Esophagus squamous epithelium (tissue), 5 donors: ENCODE measurements at regions not wholly inside any gene's neighbourhood (a gene's known extent, or its start where the extent isn't known, plus 50 kb on each side); places are given as distances from the start of the nearest gene placed in this dataset.

Source experiments
- DNase-seq: peaks from one replicate; lab custom pipeline; 2025; lab: John Stamatoyannopoulos, UW
- H3K27ac ChIP-seq, 4 donors: fragments of 200-600 bp; sonication (generic); one replicate each; pipeline ENCODE4 v1.5.1; 2016 to 2019; ENCODE audit warnings: mild to moderate bottlenecking in 1 of 4
- H3K27me3 ChIP-seq, 4 donors: fragments of 200-600 bp; sonication (generic); 1 replicate in 3 of 4; 2 replicates in 1 of 4; pipeline versions ENCODE4 v1.5.1 to v1.6.0; 2017 to 2021; ENCODE audit warnings: antibody characterized with exemption in 1 of 4
- H3K36me3 ChIP-seq, 3 donors: fragments of 200-600 bp; sonication (generic); one replicate each; pipeline ENCODE4 v1.5.1; 2016 to 2019
- H3K4me1 ChIP-seq, 3 donors: fragments of 200-600 bp; sonication (generic); one replicate each; pipeline ENCODE4 v1.5.1; 2017 to 2019
- H3K4me3 ChIP-seq, 4 donors: fragments of 200-600 bp; sonication (generic); 1 replicate in 3 of 4; 2 replicates in 1 of 4; pipeline ENCODE4 v1.5.1; 2016 to 2019; ENCODE audit warnings: mild to moderate bottlenecking in 2 of 4, moderate library complexity in 1 of 4
- H3K9me3 ChIP-seq, 3 donors: fragments of 200-600 bp; sonication (generic); one replicate each; pipeline ENCODE4 v1.5.1; 2016 to 2019
- CTCF ChIP-seq, 6 experiments: fragments of 450-650 bp in 4 of 6; fragments of 200-600 bp in 2 of 6; sonication (generic) in 2 of 6; IDR thresholded peaks; one replicate each; pipeline ENCODE4 v1.5.1; 2016 to 2019; ENCODE audit warnings: antibody characterized with exemption in 6 of 6, mild to moderate bottlenecking in 4 of 6, moderate library complexity in 4 of 6
- POLR2A ChIP-seq, 4 donors: fragments of 450-650 bp; IDR thresholded peaks; one replicate each; pipeline ENCODE4 v1.6.1; 2017; ENCODE audit warnings: antibody characterized with exemption in 4 of 4, mild to moderate bottlenecking in 4 of 4, moderate library complexity in 3 of 4
- WGBS, 2 donors: methylation state at CpG; one replicate each; pipeline ENCODE4 v1.1.5; 2018; 5-methylcytosine and 5-hydroxymethylcytosine counted together
- intact Hi-C: fragments of 100-400 bp; cut with DNase I; formaldehyde crosslinking; loops from one replicate; pipeline ENCODE4 v1.15.0; 2022
- donor health status: DM: yes; HTN: yes; CAD: no.

- no peak overlapping the region for H3K4me3 ChIP-seq
- H3K9me3 ChIP-seq = peaks cover 0 to 5% (median 0%) of the 10 kb centered on the region in 3 donors
- intact Hi-C loops = no loop called here
- H3K4me1 ChIP-seq = peaks cover 0 to 6% (median 5%) of the 10 kb centered on the region in 3 donors
- no peak for DNase-seq
- TF ChIP-seq CTCF (IDR thresholded peaks at IDR 0.05) (no peak), POLR2A (IDR thresholded peaks at IDR 0.05) (no peak)
- no peaks in the 10 kb centered on the region for H3K36me3 ChIP-seq
- H3K27ac ChIP-seq = no peak overlapping the region
- WGBS, 2 donors = 74 to 78% methylated on average over 3 of the region's 3 CpGs
- no peaks in the 10 kb centered on the region for H3K27me3 ChIP-seq
These were observed 275.6 kb downstream of the SLC7A11 start for GRCh38 chr4:137966504-137966903.

GRCh38 chr4:137961051-137961438 lies 281.1 kb downstream of the SLC7A11 start:
- no peak for TF ChIP-seq CTCF (IDR thresholded peaks at IDR 0.05)
- TF ChIP-seq POLR2A (IDR thresholded peaks at IDR 0.05) = no peak
- intact Hi-C loops = no loop called here
- no peaks in the 10 kb centered on the region for H3K36me3 ChIP-seq
- H3K4me1 ChIP-seq = peaks cover 4 to 30% (median 12%) of the 10 kb centered on the region in 3 donors
- no peaks in the 10 kb centered on the region for H3K27me3 ChIP-seq
- no peak overlapping the region for H3K4me3 ChIP-seq
- no peaks in the 10 kb centered on the region for H3K9me3 ChIP-seq
- no peak for DNase-seq
- peak overlapping the region; percentile 31 to 56 (median 52) for H3K27ac ChIP-seq

GRCh38 chr4:137960371-137961050 lies 281.6 kb downstream of the SLC7A11 start:
- no peak for DNase-seq
- H3K27me3 ChIP-seq = no peaks in the 10 kb centered on the region
- H3K4me3 ChIP-seq = no peak overlapping the region
- intact Hi-C loops = no loop called here
- H3K9me3 ChIP-seq = no peaks in the 10 kb centered on the region
- no peaks in the 10 kb centered on the region for H3K36me3 ChIP-seq
- TF ChIP-seq POLR2A (IDR thresholded peaks at IDR 0.05) (no peak), CTCF (IDR thresholded peaks at IDR 0.05) (no peak)
- peaks cover 4 to 30% (median 12%) of the 10 kb centered on the region in 3 donors for H3K4me1 ChIP-seq
- H3K27ac ChIP-seq = peak overlapping the region in 3 of 4 donors; percentile 48 to 56 (median 56)
- 16 to 41% methylated on average over 3 of the region's 3 CpGs for WGBS, 2 donors

GRCh38 chr4:137957806-137958205 lies 284.3 kb downstream of the SLC7A11 start:
- Histone ChIP-seq H3K4me1 (peaks cover 4 to 30% (median 12%) of the 10 kb centered on the region in 3 donors), H3K27ac (no peak overlapping the region), H3K4me3 (no peak overlapping the region), H3K36me3 (no peaks in the 10 kb centered on the region), H3K9me3 (no peaks in the 10 kb centered on the region), H3K27me3 (no peaks in the 10 kb centered on the region)
- no peak for DNase-seq
- intact Hi-C loops = no loop called here
- no peak for TF ChIP-seq CTCF (IDR thresholded peaks at IDR 0.05)
- no peak for TF ChIP-seq POLR2A (IDR thresholded peaks at IDR 0.05)
- WGBS, 2 donors = 82 to 86% methylated on average over 3 of the region's 3 CpGs

- WGBS, 2 donors = 97 to 98% methylated on average over 2 of the region's 2 CpGs
- TF ChIP-seq POLR2A (IDR thresholded peaks at IDR 0.05) = no peak
- no peak for TF ChIP-seq CTCF (IDR thresholded peaks at IDR 0.05)
- Histone ChIP-seq H3K4me3 (no peak overlapping the region), H3K36me3 (no peaks in the 10 kb centered on the region), H3K27me3 (no peaks in the 10 kb centered on the region), H3K4me1 (peaks cover 4 to 22% (median 5%) of the 10 kb centered on the region in 3 donors), H3K27ac (no peak overlapping the region), H3K9me3 (no peaks in the 10 kb centered on the region)
- intact Hi-C loops = no loop called here
- no peak for DNase-seq
These were observed 285.9 kb downstream of the SLC7A11 start for GRCh38 chr4:137956256-137956655.
